Stimulated activated CD8-positive, alpha-beta memory T cell treated with anti-CD3 and anti-CD28 coated beads, Interleukin-2, amount 100 ng/mL, for 48 hours (primary cell): ENCODE measurements at regions not wholly inside any gene's neighbourhood (a gene's known extent, or its start where the extent isn't known, plus 50 kb on each side); places are given as distances from the start of the nearest gene placed in this dataset.

Source experiments
- DNase-seq, 2 donors: peaks; one replicate each; pipeline ENCODE4 v3.0.0-alpha.2; 2020; ENCODE audit warnings: low read depth in 2 of 2

GRCh38 chr14:66069036-66069435 is 417.1 kb upstream of the CCDC196 start:
- DNase-seq: no peak

GRCh38 chr14:66069830-66070541 is 416.2 kb upstream of the CCDC196 start:
- no peak for DNase-seq

- DNase-seq: peak; percentile 37 to 64
Measured at GRCh38 chr14:66070542-66071319, 415.4 kb upstream of the CCDC196 start.

GRCh38 chr14:66072190-66073084 is 413.7 kb upstream of the CCDC196 start:
- DNase-seq: no peak

GRCh38 chr14:66074537-66074936 is 411.6 kb upstream of the CCDC196 start:
- no peak for DNase-seq

GRCh38 chr14:66076176-66076575 is 410.0 kb upstream of the CCDC196 start:
- no peak for DNase-seq

GRCh38 chr14:66078006-66078405 is 408.2 kb upstream of the CCDC196 start:
- no peak for DNase-seq

- no peak for DNase-seq
Measured at GRCh38 chr14:66081594-66082376, 404.4 kb upstream of the CCDC196 start.

- DNase-seq: no peak
Measured at GRCh38 chr14:66085224-66085623, 400.9 kb upstream of the CCDC196 start.

- DNase-seq: no peak
Measured at GRCh38 chr14:66085665-66086064, 400.5 kb upstream of the CCDC196 start.

GRCh38 chr14:66087231-66087630 is 398.9 kb upstream of the CCDC196 start:
- no peak for DNase-seq

GRCh38 chr14:66088656-66089055 is 397.5 kb upstream of the CCDC196 start:
- DNase-seq: no peak

- DNase-seq: no peak
Measured at GRCh38 chr14:66092206-66092605, 394.0 kb upstream of the CCDC196 start.

GRCh38 chr14:66092748-66093147 is 393.4 kb upstream of the CCDC196 start:
- DNase-seq: no peak

GRCh38 chr14:66094001-66094727 is 392.0 kb upstream of the CCDC196 start:
- DNase-seq: no peak

- no peak for DNase-seq
Measured at GRCh38 chr14:66099451-66099850, 386.7 kb upstream of the CCDC196 start.

GRCh38 chr14:66099931-66100330 is 386.2 kb upstream of the CCDC196 start:
- no peak for DNase-seq

- no peak for DNase-seq
Measured at GRCh38 chr14:66101662-66102061, 384.5 kb upstream of the CCDC196 start.

- DNase-seq: no peak
Measured at GRCh38 chr14:66104486-66104885, 381.7 kb upstream of the CCDC196 start.

GRCh38 chr14:66105815-66106214 is 380.4 kb upstream of the CCDC196 start:
- DNase-seq: no peak

GRCh38 chr14:66109426-66109825 is 376.7 kb upstream of the CCDC196 start:
- DNase-seq: no peak
